ENCODE measurements at regions not wholly inside any gene's neighbourhood (a gene's known extent, or its start where the extent isn't known, plus 50 kb on each side); places are given as distances from the start of the nearest gene placed in this dataset.

- TF ChIP-seq EZH2 (IDR thresholded peaks at IDR 0.05; ENCODE audit: low read depth) (no peak), CTCF (conservative IDR thresholded peaks at IDR 0.05) (no peak)
Observed at GRCh38 chr15:69615736-69616135, 163.1 kb downstream of the RPLP1 start.

Data from PC-9 (cell line).